Lower lobe of right lung (tissue), 2 donors: ENCODE measurements at regions not wholly inside any gene's neighbourhood (a gene's known extent, or its start where the extent isn't known, plus 50 kb on each side); places are given as distances from the start of the nearest gene placed in this dataset.
"Not testable (repeated sequence)": the region's sequence is repeated elsewhere in the genome, so short reads cannot be mapped to it uniquely, and the experiment has no call there.

Experiments
- ATAC-seq, 2 donors: fragments of 200-7000 bp; cut with Tn5 transposase; one replicate each; pipeline ENCODE4 v1.9.1; 2020 to 2022; ENCODE audit warnings: mild to moderate bottlenecking in 2 of 2, moderate library complexity in 2 of 2
- DNase-seq: peaks from one replicate; pipeline ENCODE4 v3.0.0-alpha.2; 2020
- H3K27ac ChIP-seq: fragments of 200-600 bp; one replicate; pipeline ENCODE4 v1.8.0; 2022
- H3K27me3 ChIP-seq: fragments of 200-600 bp; one replicate; pipeline ENCODE4 v1.8.0; 2022; ENCODE audit warnings: low read depth
- H3K36me3 ChIP-seq: fragments of 200-600 bp; one replicate; pipeline ENCODE4 v1.8.0; 2022; ENCODE audit warnings: mild to moderate bottlenecking
- H3K4me1 ChIP-seq: fragments of 200-600 bp; one replicate; pipeline ENCODE4 v1.8.0; 2022
- H3K4me3 ChIP-seq: fragments of 200-600 bp; one replicate; pipeline ENCODE4 v1.8.0; 2022; ENCODE audit warnings: mild to moderate bottlenecking
- H3K9me3 ChIP-seq: fragments of 200-600 bp; one replicate; pipeline ENCODE4 v1.8.0; 2022
- CTCF ChIP-seq: fragments of 200-600 bp; IDR thresholded peaks from one replicate; pipeline ENCODE4 v1.8.0; 2022; ENCODE audit warnings: antibody characterized with exemption, mild to moderate bottlenecking
- intact Hi-C: fragments of 100-400 bp; cut with DNase I; formaldehyde crosslinking; loops from one replicate; pipeline ENCODE4 v1.11.0; 2022
- donor health status: DM: no; HTN: yes; CAD: no; lungs with severe emphysema.

- ATAC-seq (no peak), DNase-seq (no peak)
- intact Hi-C loops, result no loop called here
- no peak overlapping the region for H3K27ac ChIP-seq
- no peaks in the 10 kb centered on the region for H3K36me3 ChIP-seq
- no peak for TF ChIP-seq CTCF
- H3K4me1 ChIP-seq, result no peaks in the 10 kb centered on the region
- H3K4me3 ChIP-seq, result no peak overlapping the region
- no peaks in the 10 kb centered on the region for H3K9me3 ChIP-seq
- no peaks in the 10 kb centered on the region for H3K27me3 ChIP-seq
Measured at GRCh38 chr15:87562203-87562602, 694.3 kb downstream of the NTRK3 start.

- Histone ChIP-seq H3K4me1 (no peaks in the 10 kb centered on the region), H3K9me3 (no peaks in the 10 kb centered on the region), H3K36me3 (no peaks in the 10 kb centered on the region), H3K27ac (no peak overlapping the region), H3K4me3 (no peak overlapping the region), H3K27me3 (no peaks in the 10 kb centered on the region)
- DNase-seq (no peak), ATAC-seq (no peak)
- intact Hi-C loops, result no loop called here
- no peak for TF ChIP-seq CTCF
Measured at GRCh38 chr15:87561641-87562040, 694.9 kb downstream of the NTRK3 start.

DNA sequence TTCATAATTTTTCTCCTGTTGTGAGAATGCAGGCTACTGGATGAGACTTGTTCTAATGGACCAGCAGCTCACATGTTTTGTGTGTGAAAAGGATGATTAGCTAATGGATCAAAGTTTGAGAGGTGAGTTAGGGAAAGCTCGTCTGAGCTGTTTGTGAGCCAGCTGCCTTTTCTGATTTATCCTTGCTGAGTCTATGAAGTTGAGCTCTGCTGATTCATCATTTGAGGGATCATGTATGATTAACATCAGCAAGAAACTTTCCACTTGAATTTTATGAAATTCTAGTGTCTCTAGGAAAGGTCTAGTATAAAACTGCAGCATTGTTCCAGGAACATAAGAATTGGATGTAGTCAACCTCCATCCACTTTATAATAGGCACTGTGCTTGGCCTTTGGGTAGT is 698.7 kb downstream of the NTRK3 start:
- Histone ChIP-seq H3K36me3 (no peaks in the 10 kb centered on the region), H3K9me3 (no peaks in the 10 kb centered on the region), H3K27me3 (no peaks in the 10 kb centered on the region), H3K4me3 (no peak overlapping the region), H3K4me1 (no peaks in the 10 kb centered on the region), H3K27ac (no peak overlapping the region)
- intact Hi-C loops, result no loop called here
- no peak for TF ChIP-seq CTCF
- DNase-seq (no peak), ATAC-seq (no peak)

DNA sequence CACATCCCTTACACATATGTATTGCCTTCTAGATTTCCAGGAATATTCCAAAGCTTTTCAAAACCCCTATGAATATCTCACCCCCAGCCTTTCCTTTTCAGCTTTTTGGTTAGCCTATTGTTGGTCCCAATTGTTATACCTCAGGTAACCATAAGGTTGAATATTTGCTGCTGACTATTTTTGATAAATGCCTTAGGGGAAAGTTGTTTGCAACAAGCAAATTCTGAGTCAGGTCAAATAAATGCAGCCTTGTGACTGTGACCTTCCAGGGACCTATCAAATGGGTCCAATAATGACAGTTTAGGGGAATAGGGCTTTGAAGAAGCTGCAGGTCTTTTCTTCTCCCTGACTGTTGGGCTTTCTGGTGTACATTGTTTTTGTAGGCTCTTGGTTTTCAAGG is 699.7 kb downstream of the NTRK3 start:
- DNase-seq (no peak), ATAC-seq (no peak)
- Histone ChIP-seq H3K4me3 (no peak overlapping the region), H3K36me3 (no peaks in the 10 kb centered on the region), H3K4me1 (no peaks in the 10 kb centered on the region), H3K27me3 (no peaks in the 10 kb centered on the region), H3K9me3 (no peaks in the 10 kb centered on the region), H3K27ac (no peak overlapping the region)
- no peak for TF ChIP-seq CTCF
- intact Hi-C loops, result no loop called here

- no peak for TF ChIP-seq CTCF
- H3K9me3 ChIP-seq, result no peaks in the 10 kb centered on the region
- H3K27me3 ChIP-seq, result no peaks in the 10 kb centered on the region
- no peak for ATAC-seq
- H3K27ac ChIP-seq, result no peak overlapping the region
- no peaks in the 10 kb centered on the region for H3K4me1 ChIP-seq
- intact Hi-C loops, result no loop called here
- no peaks in the 10 kb centered on the region for H3K36me3 ChIP-seq
- H3K4me3 ChIP-seq, result no peak overlapping the region
- DNase-seq, result no peak
Measured at GRCh38 chr15:87549860-87550259, 706.7 kb downstream of the NTRK3 start.

GRCh38 chr15:87549296-87549695 is 707.2 kb downstream of the NTRK3 start:
- Histone ChIP-seq H3K4me3 (no peak overlapping the region), H3K27ac (no peak overlapping the region), H3K9me3 (no peaks in the 10 kb centered on the region), H3K27me3 (no peaks in the 10 kb centered on the region), H3K4me1 (no peaks in the 10 kb centered on the region), H3K36me3 (no peaks in the 10 kb centered on the region)
- intact Hi-C loops, result no loop called here
- DNase-seq (no peak), ATAC-seq (no peak)
- no peak for TF ChIP-seq CTCF

DNA sequence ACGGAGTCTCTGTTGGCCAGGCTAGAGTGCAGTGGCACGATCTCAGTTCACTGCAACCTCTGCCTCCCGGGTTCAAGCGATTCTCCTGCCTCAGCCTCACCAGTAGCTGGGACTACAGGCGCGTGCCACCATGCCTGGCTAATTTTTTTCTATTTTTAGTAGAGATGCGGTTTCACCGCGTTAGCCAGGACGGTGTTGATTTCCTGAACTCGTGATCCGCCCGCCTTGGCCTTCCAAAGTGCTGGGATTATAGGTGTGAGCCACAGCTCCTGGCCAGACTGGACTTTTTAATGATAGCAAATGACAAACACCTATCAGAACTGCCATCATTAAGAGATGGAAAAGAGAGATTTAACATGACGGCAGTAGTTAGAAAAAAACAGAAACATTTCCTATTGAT is 707.9 kb downstream of the NTRK3 start:
- H3K4me3 ChIP-seq, H3K27ac ChIP-seq, H3K27me3 ChIP-seq, H3K36me3 ChIP-seq, intact Hi-C loops, DNase-seq, H3K4me1 ChIP-seq, ATAC-seq, H3K9me3 ChIP-seq: not testable (repeated sequence)
